H1 (cell line): ENCODE measurements at regions not wholly inside any gene's neighbourhood (a gene's known extent, or its start where the extent isn't known, plus 50 kb on each side); places are given as distances from the start of the nearest gene placed in this dataset.

ENCODE experiments used
- CTCF ChIA-PET: fragments of 300-600 bp; sonication (Branson Sonifier 250); formaldehyde crosslinking; loops from one replicate; lab custom pipeline; 2021; ENCODE audit not compliant: partially characterized antibody; lab: Charles Lee
- POLR2A ChIA-PET: fragments of 300-600 bp; sonication (Branson Sonifier 250); formaldehyde crosslinking; loops from one replicate; lab custom pipeline; 2021; ENCODE audit warnings: inconsistent platforms; ENCODE audit not compliant: partially characterized antibody; lab: Charles Lee
- DNase-seq, 2 experiments: peaks; one replicate each; pipeline versions ENCODE4 v3.0.0 to v3.0.0-alpha.2; 2010 to 2022; ENCODE audit warnings: low spot score in 2 of 2, low read depth in 1 of 2, mixed read lengths in 1 of 2
- FAIRE-seq: peaks from 2 replicates; lab custom pipeline; 2011; peaks lifted over from hg19 to GRCh38; lab: Jason Lieb, UNC
- H2AFZ ChIP-seq: 2 replicates; pipeline ENCODE4 v1.8.1; 2012; ENCODE audit warnings: low read length, inconsistent platforms
- H2AK5ac ChIP-seq: 2 replicates; pipeline ENCODE4 v1.6.1; 2013; ENCODE audit warnings: low read depth, low read length
- H2BK120ac ChIP-seq: replicated peaks from 2 replicates; pipeline ENCODE3; 2013; ENCODE audit warnings: low read depth, low read length, inconsistent platforms
- H2BK12ac ChIP-seq: 2 replicates; pipeline ENCODE4 v1.6.1; 2013; ENCODE audit warnings: low read depth, low read length
- H2BK15ac ChIP-seq: 2 replicates; pipeline ENCODE4 v1.6.1; 2013; ENCODE audit warnings: low read length
- H2BK20ac ChIP-seq: 2 replicates; pipeline ENCODE4 v1.6.1; 2013; ENCODE audit warnings: low read length
- H2BK5ac ChIP-seq: 2 replicates; pipeline ENCODE4 v1.6.1; 2013; ENCODE audit warnings: low read depth, low read length
- H3K14ac ChIP-seq: 2 replicates; pipeline ENCODE4 v1.6.1; 2013; ENCODE audit warnings: inconsistent platforms; ENCODE audit not compliant: insufficient read length
- H3K18ac ChIP-seq: 2 replicates; pipeline ENCODE4 v1.6.1; 2013; ENCODE audit warnings: low read length; ENCODE audit errors: extremely low read depth
- H3K23ac ChIP-seq: 2 replicates; pipeline ENCODE4 v1.6.1; 2013; ENCODE audit warnings: inconsistent platforms; ENCODE audit not compliant: insufficient read length
- H3K23me2 ChIP-seq: 2 replicates; pipeline ENCODE4 v1.6.1; 2013; ENCODE audit warnings: low read depth, low read length
- H3K27ac ChIP-seq: 2 replicates; pipeline ENCODE4 v1.6.1; 2011; ENCODE audit warnings: low read depth, low read length, inconsistent platforms
- H3K27me3 ChIP-seq, 4 experiments: replicated peaks in 1 of 4; 1 replicate in 1 of 4; 2 replicates in 3 of 4; pipeline versions ENCODE4 v1.6.1 to v1.8.1; 2011 to 2013; ENCODE audit warnings: low read length in 3 of 4, mild to moderate bottlenecking in 3 of 4, inconsistent platforms in 2 of 4, mixed read lengths in 2 of 4, moderate library complexity in 1 of 4; ENCODE audit not compliant: control insufficient read depth in 3 of 4, insufficient read depth in 3 of 4; ENCODE audit errors: extremely low read depth in 1 of 4
- H3K36me3 ChIP-seq, 4 experiments: 2 replicates each; pipeline versions ENCODE4 v1.6.1 to v1.8.1; 2011 to 2013; ENCODE audit warnings: mild to moderate bottlenecking in 4 of 4, low read length in 3 of 4, moderate library complexity in 2 of 4, control low read depth in 1 of 4, inconsistent platforms in 1 of 4; ENCODE audit not compliant: insufficient read depth in 4 of 4, control insufficient read depth in 2 of 4
- H3K4ac ChIP-seq: replicated peaks from 2 replicates; pipeline ENCODE3; 2013; ENCODE audit warnings: low read length, low read depth, mixed read lengths, inconsistent platforms; ENCODE audit not compliant: insufficient read length
- H3K4me1 ChIP-seq, 4 experiments: replicated peaks in 1 of 4; 1 replicate in 1 of 4; 2 replicates in 3 of 4; pipeline versions ENCODE4 v1.6.1 to v1.8.1; 2011 to 2013; ENCODE audit warnings: low read length in 3 of 4, inconsistent platforms in 2 of 4, mixed read lengths in 1 of 4; ENCODE audit not compliant: insufficient read depth in 4 of 4, control insufficient read depth in 3 of 4
- H3K4me2 ChIP-seq, 2 experiments: 2 replicates each; pipeline versions ENCODE4 v1.6.1 to v1.8.1; 2011 to 2013; ENCODE audit warnings: low read depth in 2 of 2, low read length in 2 of 2, control low read depth in 1 of 2, inconsistent platforms in 1 of 2, mild to moderate bottlenecking in 1 of 2; ENCODE audit not compliant: insufficient read depth in 1 of 2
- H3K4me3 ChIP-seq, 4 experiments: fragments of 200-600, 300-600 bp in 1 of 4; sonication (generic), shearing (Covaris generic), sonication (Bioruptor Twin) in 1 of 4; 2 replicates each; pipeline versions ENCODE4 v1.5.1 to v1.8.1; 2011 to 2016; ENCODE audit warnings: low read length in 4 of 4, low read depth in 3 of 4, control low read depth in 2 of 4, inconsistent platforms in 2 of 4, mild to moderate bottlenecking in 2 of 4, mixed read lengths in 1 of 4, moderate library complexity in 1 of 4; ENCODE audit not compliant: insufficient read depth in 2 of 4; ENCODE audit errors: extremely low read depth in 1 of 4
- H3K56ac ChIP-seq: replicated peaks from 2 replicates; pipeline ENCODE3; 2013; ENCODE audit warnings: low read depth, mild to moderate bottlenecking, mixed read lengths, low read length, inconsistent platforms; ENCODE audit not compliant: insufficient read length
- H3K79me1 ChIP-seq: 2 replicates; pipeline ENCODE4 v1.6.1; 2013; ENCODE audit warnings: low read depth, low read length, control low read depth
- H3K79me2 ChIP-seq, 2 experiments: 2 replicates each; pipeline versions ENCODE4 v1.6.1 to v1.8.1; 2012 to 2013; ENCODE audit warnings: low read length in 2 of 2, mild to moderate bottlenecking in 2 of 2, inconsistent platforms in 1 of 2; ENCODE audit not compliant: insufficient read depth in 2 of 2, control insufficient read depth in 1 of 2
- H3K9ac ChIP-seq, 4 experiments: replicated peaks in 1 of 4; 1 replicate in 1 of 4; 2 replicates in 3 of 4; pipeline versions ENCODE4 v1.6.1 to v1.8.1; 2011 to 2013; ENCODE audit warnings: low read depth in 3 of 4, low read length in 3 of 4, control low read depth in 2 of 4, mild to moderate bottlenecking in 2 of 4, moderate library complexity in 2 of 4, inconsistent platforms in 1 of 4; ENCODE audit errors: extremely low read depth in 1 of 4
- H3K9me3 ChIP-seq, 2 experiments: 2 replicates each; pipeline versions ENCODE4 v1.6.1 to v1.8.1; 2012 to 2013; ENCODE audit warnings: mild to moderate bottlenecking in 2 of 2, moderate library complexity in 2 of 2, control low read depth in 1 of 2, inconsistent platforms in 1 of 2, low read depth in 1 of 2, low read length in 1 of 2, mixed read lengths in 1 of 2; ENCODE audit not compliant: insufficient read depth in 2 of 2
- H4K20me1 ChIP-seq, 2 experiments: replicated peaks in 1 of 2; 2 replicates each; pipeline versions ENCODE3 to v1.8.1; 2011 to 2013; ENCODE audit warnings: inconsistent platforms in 2 of 2, low read length in 2 of 2, mild to moderate bottlenecking in 1 of 2; ENCODE audit not compliant: insufficient read depth in 2 of 2, control insufficient read depth in 1 of 2
- H4K5ac ChIP-seq: 2 replicates; pipeline ENCODE4 v1.6.1; 2013; ENCODE audit warnings: low read length, low read depth, mixed read lengths, inconsistent platforms; ENCODE audit not compliant: insufficient read length
- H4K8ac ChIP-seq: 2 replicates; pipeline ENCODE4 v1.8.0; 2013; ENCODE audit warnings: mild to moderate bottlenecking, moderate library complexity, low read length, inconsistent platforms; ENCODE audit not compliant: insufficient read depth; ENCODE audit errors: extremely low read depth
- H4K91ac ChIP-seq: replicated peaks from 2 replicates; pipeline ENCODE3; 2013; ENCODE audit warnings: low read length, mixed read lengths, inconsistent platforms; ENCODE audit not compliant: insufficient read length
- ASH2L ChIP-seq: fragments of 200-600, 300-600 bp; sonication (generic); IDR thresholded peaks from one replicate; pipeline ENCODE4 v1.7.1; 2017; ENCODE audit warnings: low read length
- BCL11A ChIP-seq, 2 experiments: IDR thresholded peaks; one replicate each; pipeline ENCODE4 v1.6.1; 2011; ENCODE audit warnings: low read depth in 2 of 2, low read length in 2 of 2, mild to moderate bottlenecking in 2 of 2
- CBX5 ChIP-seq: fragments of 300-800, 300-1000 bp; sonication (generic); IDR thresholded peaks from 2 replicates; pipeline ENCODE4 v1.7.1; 2016; ENCODE audit warnings: antibody characterized with exemption, low read length, low read depth
- CREB1 ChIP-seq: IDR thresholded peaks from 2 replicates; pipeline ENCODE4 v1.6.1; 2012; ENCODE audit warnings: inconsistent platforms
- HDAC2 ChIP-seq, 2 experiments: fragments of 300-600 bp in 1 of 2; sonication (generic) in 1 of 2; IDR thresholded peaks; 2 replicates each; pipeline ENCODE4 v1.6.1; 2011 to 2012; ENCODE audit warnings: low read depth in 2 of 2, low read length in 2 of 2, mild to moderate bottlenecking in 2 of 2, moderate library complexity in 2 of 2, borderline replicate concordance in 1 of 2, inconsistent platforms in 1 of 2
- HDAC6 ChIP-seq: IDR thresholded peaks from one replicate; pipeline ENCODE4 v1.7.1; 2012; ENCODE audit warnings: low read depth, mild to moderate bottlenecking, inconsistent platforms, low read length, moderate library complexity
- SIRT6 ChIP-seq: IDR thresholded peaks from one replicate; pipeline ENCODE4 v1.7.1; 2012; ENCODE audit warnings: low read length, inconsistent platforms
- TAF7 ChIP-seq: optimal IDR thresholded peaks from 2 replicates; pipeline ENCODE3; 2011; ENCODE audit warnings: low read depth, mild to moderate bottlenecking, inconsistent platforms, low read length, moderate library complexity, borderline replicate concordance
- WGBS, 2 experiments: shearing (Covaris generic) in 1 of 2; methylation state at CpG; one replicate each; pipeline versions ENCODE4 v1.1.6 to v1.1.7; 2013 to 2015; ENCODE audit warnings: low lambda C conversion rate in 2 of 2, mixed read lengths in 2 of 2, inconsistent platforms in 1 of 2, low coverage in 1 of 2, missing lambda C conversion rate in 1 of 2; ENCODE audit not compliant: insufficient replicate concordance in 2 of 2, insufficient coverage in 1 of 2, insufficient read length in 1 of 2; ENCODE audit errors: extremely low coverage in 1 of 2, missing lambda C conversion rate in 1 of 2; 5-methylcytosine and 5-hydroxymethylcytosine counted together
- TF ChIP-seq, protein P1 (sequence below): IDR thresholded peaks from 2 replicates; pipeline ENCODE4 v1.6.1; 2012; ENCODE audit warnings: low read length, inconsistent platforms
- TF ChIP-seq, protein P2 (sequence below): IDR thresholded peaks from 2 replicates; pipeline ENCODE4 v1.6.1; 2012; ENCODE audit warnings: inconsistent platforms

DNA sequence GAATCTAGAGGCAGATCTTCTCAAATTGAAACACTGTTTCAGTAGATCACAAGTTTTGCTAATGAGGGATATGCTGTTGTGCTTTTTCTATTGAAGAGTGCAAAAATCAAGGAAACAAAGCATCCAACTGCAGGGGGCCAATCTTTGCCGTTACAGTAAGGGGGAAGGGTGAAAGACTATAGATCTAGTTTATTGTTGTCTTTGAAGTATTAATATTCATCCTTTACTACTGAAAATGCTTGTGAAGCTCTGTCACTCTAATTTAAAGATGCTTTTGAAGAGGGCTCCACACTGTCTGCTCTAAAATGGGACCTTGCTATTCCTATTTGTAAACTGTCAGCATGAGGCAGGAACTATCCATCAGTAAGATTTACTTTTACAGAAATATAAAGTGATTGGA, 110.3 kb downstream of the MBL2 start:
- Histone ChIP-seq H2AFZ (no peak overlapping the region), H3K14ac (no peak overlapping the region), H3K79me2 (no peaks in the 10 kb centered on the region), H3K23ac (no peak overlapping the region), H2AK5ac (no peak overlapping the region), H3K4ac (no peak overlapping the region), H3K4me2 (peak overlapping the region in 1 of 2 experiments; percentile 14; a peak in 1 of 4 replicates), H3K4me3 (no peak overlapping the region), H3K23me2 (no peaks in the 10 kb centered on the region), H3K56ac (no peak overlapping the region), H3K9ac (no peak overlapping the region), H2BK5ac (no peak overlapping the region), H4K20me1 (no peaks in the 10 kb centered on the region), H4K5ac (no peak overlapping the region), H3K27me3 (peaks cover 0 to 1% (median 0%) of the 10 kb centered on the region in 4 experiments; a peak in 1 of 7 replicates), H2BK15ac (no peak overlapping the region), H2BK20ac (no peak overlapping the region), H2BK120ac (no peak overlapping the region), H4K8ac (no peak overlapping the region), H3K18ac (no peak overlapping the region), H3K79me1 (no peaks in the 10 kb centered on the region), H3K36me3 (no peaks in the 10 kb centered on the region), H3K4me1 (no peaks in the 10 kb centered on the region), H3K27ac (no peak overlapping the region), H2BK12ac (no peak overlapping the region), H3K9me3 (peaks cover 0 to 8% of the 10 kb centered on the region in 2 experiments; a peak in 1 of 4 replicates), H4K91ac (no peak overlapping the region)
- no peak for DNase-seq
- CTCF ChIA-PET: interaction anchor here (2.0 kb wide), 1 partner anchor 18 kb away, joined by 7 read pairs; no protein-coding TSS in a partner anchor
- WGBS, 2 experiments: 30% methylated on average over 1 of the region's 1 CpG; no CpG with 5 or more reads in 1 of the 2 experiments
- no peak for FAIRE-seq
- POLR2A ChIA-PET: no interaction called here
- TF ChIP-seq CREB1 (no peak), CBX5 (no peak), HDAC6 (no peak), SIRT6 (no peak), HDAC2 (IDR thresholded peaks at IDR 0.05; ENCODE audit: borderline replicate concordance in 1 of 2, low read depth in 2 of 2, low read length in 2 of 2) (no peak), BCL11A (IDR thresholded peaks at IDR 0.05; ENCODE audit: low read depth in 2 of 2, low read length in 2 of 2) (no peak), ASH2L (no peak), TAF7 (no peak)
- TF ChIP-seq, protein P1, sequence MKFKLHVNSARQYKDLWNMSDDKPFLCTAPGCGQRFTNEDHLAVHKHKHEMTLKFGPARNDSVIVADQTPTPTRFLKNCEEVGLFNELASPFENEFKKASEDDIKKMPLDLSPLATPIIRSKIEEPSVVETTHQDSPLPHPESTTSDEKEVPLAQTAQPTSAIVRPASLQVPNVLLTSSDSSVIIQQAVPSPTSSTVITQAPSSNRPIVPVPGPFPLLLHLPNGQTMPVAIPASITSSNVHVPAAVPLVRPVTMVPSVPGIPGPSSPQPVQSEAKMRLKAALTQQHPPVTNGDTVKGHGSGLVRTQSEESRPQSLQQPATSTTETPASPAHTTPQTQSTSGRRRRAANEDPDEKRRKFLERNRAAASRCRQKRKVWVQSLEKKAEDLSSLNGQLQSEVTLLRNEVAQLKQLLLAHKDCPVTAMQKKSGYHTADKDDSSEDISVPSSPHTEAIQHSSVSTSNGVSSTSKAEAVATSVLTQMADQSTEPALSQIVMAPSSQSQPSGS: no peak
- TF ChIP-seq, protein P2, sequence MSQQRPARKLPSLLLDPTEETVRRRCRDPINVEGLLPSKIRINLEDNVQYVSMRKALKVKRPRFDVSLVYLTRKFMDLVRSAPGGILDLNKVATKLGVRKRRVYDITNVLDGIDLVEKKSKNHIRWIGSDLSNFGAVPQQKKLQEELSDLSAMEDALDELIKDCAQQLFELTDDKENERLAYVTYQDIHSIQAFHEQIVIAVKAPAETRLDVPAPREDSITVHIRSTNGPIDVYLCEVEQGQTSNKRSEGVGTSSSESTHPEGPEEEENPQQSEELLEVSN: no peak
